ENCODE measurements at regions not wholly inside any gene's neighbourhood (a gene's known extent, or its start where the extent isn't known, plus 50 kb on each side); places are given as distances from the start of the nearest gene placed in this dataset.
A peak's percentile ranks its signal among the peaks of the same experiment; 100 is the strongest.

DNA sequence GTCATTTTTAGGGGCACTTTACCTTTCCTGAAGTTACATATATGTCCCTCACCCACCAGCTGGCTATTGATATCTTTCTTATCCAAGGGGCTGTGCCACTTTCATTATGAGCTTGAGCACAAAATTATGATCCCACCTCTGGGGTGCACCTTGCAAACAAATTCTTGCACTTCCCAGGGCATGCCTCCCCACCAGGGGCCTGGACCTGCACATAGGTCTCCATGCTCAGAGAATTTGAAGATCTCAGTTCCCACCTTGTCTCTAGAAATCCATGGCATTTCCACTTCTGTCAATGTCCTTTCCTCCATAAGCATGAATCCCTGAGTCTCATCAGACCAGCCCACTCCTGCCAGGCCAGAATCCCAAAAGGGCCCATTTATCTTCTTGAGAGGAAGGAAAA lies 449.1 kb upstream of the REG3G start:
- Histone ChIP-seq H3K36me3 (no peaks in the 10 kb centered on the region), H3K4me1 (no peaks in the 10 kb centered on the region), H3K27ac (no peak overlapping the region), H3K9me3 (no peaks in the 10 kb centered on the region), H3K27me3 (no peaks in the 10 kb centered on the region), H3K4me3 (no peak overlapping the region)
- no peak for ATAC-seq
- intact Hi-C loops (cut with DNase I; ENCODE audit: low total_unique reads) (no loop called here), in situ Hi-C loops (cut with MboI; ENCODE audit: low sequenced_read_pairs in 4 of 4) (no loop called here)
- TF ChIP-seq POLR2A (IDR thresholded peaks at IDR 0.05): no peak
- TF ChIP-seq, protein P1, sequence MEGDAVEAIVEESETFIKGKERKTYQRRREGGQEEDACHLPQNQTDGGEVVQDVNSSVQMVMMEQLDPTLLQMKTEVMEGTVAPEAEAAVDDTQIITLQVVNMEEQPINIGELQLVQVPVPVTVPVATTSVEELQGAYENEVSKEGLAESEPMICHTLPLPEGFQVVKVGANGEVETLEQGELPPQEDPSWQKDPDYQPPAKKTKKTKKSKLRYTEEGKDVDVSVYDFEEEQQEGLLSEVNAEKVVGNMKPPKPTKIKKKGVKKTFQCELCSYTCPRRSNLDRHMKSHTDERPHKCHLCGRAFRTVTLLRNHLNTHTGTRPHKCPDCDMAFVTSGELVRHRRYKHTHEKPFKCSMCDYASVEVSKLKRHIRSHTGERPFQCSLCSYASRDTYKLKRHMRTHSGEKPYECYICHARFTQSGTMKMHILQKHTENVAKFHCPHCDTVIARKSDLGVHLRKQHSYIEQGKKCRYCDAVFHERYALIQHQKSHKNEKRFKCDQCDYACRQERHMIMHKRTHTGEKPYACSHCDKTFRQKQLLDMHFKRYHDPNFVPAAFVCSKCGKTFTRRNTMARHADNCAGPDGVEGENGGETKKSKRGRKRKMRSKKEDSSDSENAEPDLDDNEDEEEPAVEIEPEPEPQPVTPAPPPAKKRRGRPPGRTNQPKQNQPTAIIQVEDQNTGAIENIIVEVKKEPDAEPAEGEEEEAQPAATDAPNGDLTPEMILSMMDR (IDR thresholded peaks at IDR 0.05 in 4 of 5, conservative IDR thresholded peaks at IDR 0.05 in 1 of 5): no peak
- DNase-seq: no peak

- intact Hi-C loops (cut with DNase I; ENCODE audit: low total_unique reads) (no loop called here), in situ Hi-C loops (cut with MboI; ENCODE audit: low sequenced_read_pairs in 4 of 4) (no loop called here)
- no peak for TF ChIP-seq POLR2A (IDR thresholded peaks at IDR 0.05)
- TF ChIP-seq, protein P1 (IDR thresholded peaks at IDR 0.05 in 4 of 5, conservative IDR thresholded peaks at IDR 0.05 in 1 of 5): no peak
- Histone ChIP-seq H3K9me3 (no peaks in the 10 kb centered on the region), H3K27ac (peak overlapping the region in 1 of 4 donors; percentile 9), H3K27me3 (no peaks in the 10 kb centered on the region), H3K4me3 (no peak overlapping the region), H3K36me3 (no peaks in the 10 kb centered on the region), H3K4me1 (peaks cover 3 to 15% of the 10 kb centered on the region in 2 donors)
- ATAC-seq (peak; percentile 56 to 70), DNase-seq (no peak)
Measured at GRCh38 chr2:78585871-78586270, 439.6 kb upstream of the REG3G start.

- no peak for DNase-seq
- TF ChIP-seq, protein P1 (IDR thresholded peaks at IDR 0.05 in 4 of 5, conservative IDR thresholded peaks at IDR 0.05 in 1 of 5): no peak
- no peak for TF ChIP-seq POLR2A (IDR thresholded peaks at IDR 0.05)
- Histone ChIP-seq H3K36me3 (no peaks in the 10 kb centered on the region), H3K27ac (no peak overlapping the region), H3K4me1 (peaks cover 3 to 15% of the 10 kb centered on the region in 2 donors), H3K27me3 (no peaks in the 10 kb centered on the region), H3K4me3 (no peak overlapping the region), H3K9me3 (no peaks in the 10 kb centered on the region)
- ATAC-seq: no peak
- in situ Hi-C loops (cut with MboI; ENCODE audit: low sequenced_read_pairs in 4 of 4): no loop called here
- intact Hi-C loops (cut with DNase I; ENCODE audit: low total_unique reads): no loop called here
Measured at GRCh38 chr2:78586316-78586715, 439.2 kb upstream of the REG3G start.

DNA sequence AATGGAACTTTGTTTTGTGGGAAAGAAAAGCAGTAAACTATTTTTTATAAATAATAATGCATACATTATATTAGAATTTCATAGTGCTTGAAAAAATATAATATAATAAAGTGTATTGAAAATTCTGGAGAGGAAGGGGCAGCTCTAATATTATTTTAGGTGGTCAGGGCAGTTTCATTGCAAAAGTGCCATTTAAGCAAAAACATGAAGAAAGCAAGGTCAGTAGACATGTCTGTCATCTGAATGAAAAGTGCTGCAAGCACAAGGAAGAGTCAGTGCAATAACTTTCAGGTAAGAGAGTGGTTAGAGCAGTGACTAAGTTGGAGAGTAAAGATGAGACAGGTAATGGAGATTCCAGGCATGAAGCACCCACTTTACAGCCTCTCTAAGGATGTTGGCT lies 435.6 kb upstream of the REG3G start:
- Histone ChIP-seq H3K36me3 (no peaks in the 10 kb centered on the region), H3K4me3 (no peak overlapping the region), H3K9me3 (no peaks in the 10 kb centered on the region), H3K4me1 (peaks cover 3 to 13% of the 10 kb centered on the region in 2 donors), H3K27me3 (no peaks in the 10 kb centered on the region), H3K27ac (no peak overlapping the region)
- in situ Hi-C loops (cut with MboI; ENCODE audit: low sequenced_read_pairs in 4 of 4) (no loop called here), intact Hi-C loops (cut with DNase I; ENCODE audit: low total_unique reads) (no loop called here)
- DNase-seq (no peak), ATAC-seq (no peak)
- TF ChIP-seq, protein P1 (IDR thresholded peaks at IDR 0.05 in 4 of 5, conservative IDR thresholded peaks at IDR 0.05 in 1 of 5): no peak
- no peak for TF ChIP-seq POLR2A (IDR thresholded peaks at IDR 0.05)

DNA sequence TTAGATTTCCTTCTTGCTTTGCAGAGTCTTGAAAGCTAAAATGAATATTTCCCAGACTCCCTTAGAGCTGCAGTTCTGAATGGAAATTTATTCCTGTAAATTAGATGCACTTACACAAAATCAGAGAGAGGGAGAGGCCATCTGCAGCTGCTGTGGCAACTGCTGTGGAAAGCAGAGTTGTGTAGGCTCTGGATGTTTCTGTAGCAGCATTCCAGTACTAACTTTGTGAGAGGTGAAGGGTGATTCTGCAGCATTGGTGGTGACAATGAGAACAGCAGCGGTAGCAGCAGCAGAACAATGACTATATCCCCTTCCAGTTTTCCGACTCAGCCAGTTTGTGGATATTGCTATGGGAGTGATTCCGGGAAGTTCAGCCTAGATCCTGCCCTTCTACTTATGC lies 433.0 kb upstream of the REG3G start:
- Histone ChIP-seq H3K36me3 (no peaks in the 10 kb centered on the region), H3K4me3 (no peak overlapping the region), H3K27ac (no peak overlapping the region), H3K4me1 (no peaks in the 10 kb centered on the region), H3K27me3 (no peaks in the 10 kb centered on the region), H3K9me3 (no peaks in the 10 kb centered on the region)
- intact Hi-C loops (cut with DNase I; ENCODE audit: low total_unique reads) (no loop called here), in situ Hi-C loops (cut with MboI; ENCODE audit: low sequenced_read_pairs in 4 of 4) (no loop called here)
- DNase-seq (no peak), ATAC-seq (no peak)
- no peak for TF ChIP-seq POLR2A (IDR thresholded peaks at IDR 0.05)
- TF ChIP-seq, protein P1 (IDR thresholded peaks at IDR 0.05 in 4 of 5, conservative IDR thresholded peaks at IDR 0.05 in 1 of 5): no peak
